ENCODE measurements at regions not wholly inside any gene's neighbourhood (a gene's known extent, or its start where the extent isn't known, plus 50 kb on each side); places are given as distances from the start of the nearest gene placed in this dataset.

GRCh38 chr2:11939523-11939922, 193.1 kb downstream of the LPIN1 start:
- Histone ChIP-seq H3K9me3 (ENCODE audit: insufficient read depth, low read length, severe bottlenecking) (no peaks in the 10 kb centered on the region), H3K4me3 (ENCODE audit: low read depth in 1 of 2, low read length in 2 of 2) (no peak overlapping the region), H3K27me3 (ENCODE audit: insufficient read depth, low read length, poor library complexity) (no peaks in the 10 kb centered on the region), H3K27ac (ENCODE audit: low read length) (no peak overlapping the region), H3K36me3 (ENCODE audit: insufficient read depth, low read length) (no peaks in the 10 kb centered on the region), H3K79me2 (ENCODE audit: insufficient read depth, low read length) (no peaks in the 10 kb centered on the region), H2AFZ (ENCODE audit: low read depth, low read length) (no peak overlapping the region), H4K20me1 (ENCODE audit: insufficient read depth, low read length) (no peaks in the 10 kb centered on the region), H3K9ac (ENCODE audit: low read depth, low read length) (no peak overlapping the region), H3K4me1 (ENCODE audit: insufficient read depth, low read length) (no peaks in the 10 kb centered on the region), H3K4me2 (ENCODE audit: insufficient read depth, low read length) (no peak overlapping the region)
- ATAC-seq (ENCODE audit: insufficient read depth, low read depth) (no peak), DNase-seq (no peak)
- TF ChIP-seq EZH2 (IDR thresholded peaks at IDR 0.05; ENCODE audit: borderline replicate concordance, low read depth, low read length, severe bottlenecking) (no peak), CTCF (IDR thresholded peaks at IDR 0.05; ENCODE audit: borderline replicate concordance, extremely low read depth, low read length, poor library complexity, severe bottlenecking) (no peak)

GRCh38 chr2:11940121-11940743, 193.8 kb downstream of the LPIN1 start:
- Histone ChIP-seq H4K20me1 (ENCODE audit: insufficient read depth, low read length) (no peaks in the 10 kb centered on the region), H3K27ac (ENCODE audit: low read length) (no peak overlapping the region), H3K9me3 (ENCODE audit: insufficient read depth, low read length, severe bottlenecking) (no peaks in the 10 kb centered on the region), H3K4me2 (ENCODE audit: insufficient read depth, low read length) (no peak overlapping the region), H3K4me3 (ENCODE audit: low read depth in 1 of 2, low read length in 2 of 2) (no peak overlapping the region), H2AFZ (ENCODE audit: low read depth, low read length) (no peak overlapping the region), H3K79me2 (ENCODE audit: insufficient read depth, low read length) (no peaks in the 10 kb centered on the region), H3K4me1 (ENCODE audit: insufficient read depth, low read length) (peaks cover 2% of the 10 kb centered on the region; the same call in 1 of the 2 replicates), H3K36me3 (ENCODE audit: insufficient read depth, low read length) (no peaks in the 10 kb centered on the region), H3K27me3 (ENCODE audit: insufficient read depth, low read length, poor library complexity) (no peaks in the 10 kb centered on the region), H3K9ac (ENCODE audit: low read depth, low read length) (no peak overlapping the region)
- TF ChIP-seq CTCF (IDR thresholded peaks at IDR 0.05; ENCODE audit: borderline replicate concordance, extremely low read depth, low read length, poor library complexity, severe bottlenecking) = no peak
- no peak for TF ChIP-seq EZH2 (IDR thresholded peaks at IDR 0.05; ENCODE audit: borderline replicate concordance, low read depth, low read length, severe bottlenecking)
- DNase-seq (no peak), ATAC-seq (ENCODE audit: insufficient read depth, low read depth) (no peak)

- Histone ChIP-seq H3K9ac (ENCODE audit: low read depth, low read length) (no peak overlapping the region), H3K36me3 (ENCODE audit: insufficient read depth, low read length) (no peaks in the 10 kb centered on the region), H4K20me1 (ENCODE audit: insufficient read depth, low read length) (no peaks in the 10 kb centered on the region), H3K27me3 (ENCODE audit: insufficient read depth, low read length, poor library complexity) (no peaks in the 10 kb centered on the region), H3K4me3 (ENCODE audit: low read depth in 1 of 2, low read length in 2 of 2) (no peak overlapping the region), H3K79me2 (ENCODE audit: insufficient read depth, low read length) (no peaks in the 10 kb centered on the region), H3K4me1 (ENCODE audit: insufficient read depth, low read length) (peaks cover 8% of the 10 kb centered on the region), H3K4me2 (ENCODE audit: insufficient read depth, low read length) (no peak overlapping the region), H3K9me3 (ENCODE audit: insufficient read depth, low read length, severe bottlenecking) (no peaks in the 10 kb centered on the region), H3K27ac (ENCODE audit: low read length) (no peak overlapping the region), H2AFZ (ENCODE audit: low read depth, low read length) (no peak overlapping the region)
- no peak for DNase-seq
- ATAC-seq (ENCODE audit: insufficient read depth, low read depth) = no peak
- TF ChIP-seq EZH2 (IDR thresholded peaks at IDR 0.05; ENCODE audit: borderline replicate concordance, low read depth, low read length, severe bottlenecking) (no peak), CTCF (IDR thresholded peaks at IDR 0.05; ENCODE audit: borderline replicate concordance, extremely low read depth, low read length, poor library complexity, severe bottlenecking) (no peak)
Observed at GRCh38 chr2:11940799-11941198, 194.4 kb downstream of the LPIN1 start.
